Suprapubic skin (tissue), 4 donors: ENCODE measurements at regions not wholly inside any gene's neighbourhood (a gene's known extent, or its start where the extent isn't known, plus 50 kb on each side); places are given as distances from the start of the nearest gene placed in this dataset.

ENCODE experiments used
- DNase-seq, 2 donors: peaks; one replicate each; pipeline ENCODE4 v3.0.0-alpha.2; 2019; ENCODE audit warnings: low spot score in 2 of 2
- H3K27ac ChIP-seq: fragments of 200-600 bp; sonication (generic); one replicate; pipeline ENCODE4 v1.5.1; 2019
- H3K27me3 ChIP-seq: fragments of 200-600 bp; sonication (generic); one replicate; pipeline ENCODE4 v1.5.1; 2019
- H3K36me3 ChIP-seq: fragments of 200-600 bp; sonication (generic); one replicate; pipeline ENCODE4 v1.5.1; 2019
- H3K4me1 ChIP-seq: fragments of 200-600 bp; sonication (generic); one replicate; pipeline ENCODE4 v1.5.1; 2019
- H3K4me3 ChIP-seq: fragments of 200-600 bp; sonication (generic); one replicate; pipeline ENCODE4 v1.5.1; 2019; ENCODE audit warnings: mild to moderate bottlenecking
- H3K9me3 ChIP-seq: fragments of 200-600 bp; sonication (generic); one replicate; pipeline ENCODE4 v1.5.1; 2019
- CTCF ChIP-seq, 2 donors: fragments of 200-600 bp in 1 of 2; fragments of 450-650 bp in 1 of 2; sonication (generic) in 1 of 2; IDR thresholded peaks; one replicate each; pipeline ENCODE4 v1.5.1; 2016 to 2019; ENCODE audit warnings: antibody characterized with exemption in 2 of 2, mild to moderate bottlenecking in 1 of 2, moderate library complexity in 1 of 2
- EP300 ChIP-seq: sonication (generic); formaldehyde crosslinking; IDR thresholded peaks from one replicate; pipeline ENCODE4 v1.6.1; 2017; ENCODE audit warnings: antibody characterized with exemption
- POLR2A ChIP-seq, 2 donors: fragments of 450-650 bp; IDR thresholded peaks; one replicate each; pipeline ENCODE4 v1.6.1; 2017; ENCODE audit warnings: antibody characterized with exemption in 2 of 2, mild to moderate bottlenecking in 2 of 2, moderate library complexity in 2 of 2
- POLR2AphosphoS5 ChIP-seq, 3 donors: sonication (generic); formaldehyde crosslinking; IDR thresholded peaks; one replicate each; pipeline ENCODE4 v1.6.1; 2017; ENCODE audit warnings: antibody characterized with exemption in 3 of 3
- WGBS: methylation state at CpG from one replicate; pipeline ENCODE4 v1.1.5; 2018; 5-methylcytosine and 5-hydroxymethylcytosine counted together

DNA sequence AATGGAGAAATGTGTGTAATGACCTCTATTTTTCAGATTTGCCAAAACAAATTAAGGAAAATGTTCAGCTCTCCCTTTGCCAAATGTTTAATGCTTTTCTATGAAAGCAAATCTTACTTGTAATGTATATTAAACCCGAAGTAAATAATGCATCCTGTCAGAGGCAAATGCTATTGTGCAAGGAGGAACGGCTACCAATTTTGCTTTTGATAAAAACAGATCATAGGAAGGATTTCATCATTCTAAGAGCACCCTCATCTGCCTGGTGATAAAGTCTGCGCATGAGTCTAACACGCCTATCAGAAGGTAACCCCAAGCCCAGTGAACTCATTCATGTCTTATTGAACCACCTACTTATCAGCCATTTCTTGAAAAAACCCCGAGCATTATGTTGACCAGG, 412.4 kb upstream of the MKI67 start:
- Histone ChIP-seq H3K27ac (no peak overlapping the region), H3K4me3 (no peak overlapping the region), H3K36me3 (no peaks in the 10 kb centered on the region), H3K9me3 (no peaks in the 10 kb centered on the region), H3K4me1 (peaks cover 9% of the 10 kb centered on the region), H3K27me3 (peaks cover 70% of the 10 kb centered on the region)
- DNase-seq = no peak
- TF ChIP-seq POLR2A (IDR thresholded peaks at IDR 0.05) = no peak
- TF ChIP-seq POLR2AphosphoS5 (IDR thresholded peaks at IDR 0.05) = no peak
- no peak for TF ChIP-seq EP300
- TF ChIP-seq CTCF (IDR thresholded peaks at IDR 0.05) = no peak
- 74% methylated on average over 5 of the region's 5 CpGs for WGBS

GRCh38 chr10:128539510-128540127, 413.4 kb upstream of the MKI67 start:
- Histone ChIP-seq H3K27me3 (peaks cover 63% of the 10 kb centered on the region), H3K4me3 (no peak overlapping the region), H3K27ac (no peak overlapping the region), H3K4me1 (peaks cover 9% of the 10 kb centered on the region), H3K36me3 (no peaks in the 10 kb centered on the region), H3K9me3 (no peaks in the 10 kb centered on the region)
- WGBS = 72% methylated on average over 10 of the region's 10 CpGs
- TF ChIP-seq POLR2AphosphoS5 (IDR thresholded peaks at IDR 0.05) (no peak), CTCF (IDR thresholded peaks at IDR 0.05) (no peak), POLR2A (IDR thresholded peaks at IDR 0.05) (no peak), EP300 (no peak)
- DNase-seq = peak in 1 of 2 donors; percentile 13

GRCh38 chr10:128540128-128540762, 414.0 kb upstream of the MKI67 start:
- Histone ChIP-seq H3K36me3 (no peaks in the 10 kb centered on the region), H3K4me3 (no peak overlapping the region), H3K27ac (no peak overlapping the region), H3K9me3 (no peaks in the 10 kb centered on the region), H3K27me3 (peaks cover 62% of the 10 kb centered on the region), H3K4me1 (peaks cover 9% of the 10 kb centered on the region)
- WGBS = 36% methylated on average over 30 of the region's 38 CpGs
- TF ChIP-seq POLR2AphosphoS5 (IDR thresholded peaks at IDR 0.05) = no peak
- peak in 1 of 2 donors; percentile 52 for DNase-seq

- TF ChIP-seq CTCF (IDR thresholded peaks at IDR 0.05) = peak in 1 of 2 donors; percentile 5
- no peak for TF ChIP-seq EP300
- no peak for TF ChIP-seq POLR2AphosphoS5 (IDR thresholded peaks at IDR 0.05)
- no peak for TF ChIP-seq POLR2A (IDR thresholded peaks at IDR 0.05)
- Histone ChIP-seq H3K9me3 (no peaks in the 10 kb centered on the region), H3K4me1 (peaks cover 9% of the 10 kb centered on the region), H3K27me3 (peaks cover 55% of the 10 kb centered on the region), H3K27ac (no peak overlapping the region), H3K36me3 (no peaks in the 10 kb centered on the region), H3K4me3 (peak overlapping the region; percentile 14)
- 8% methylated on average over 46 of the region's 46 CpGs for WGBS
- DNase-seq = peak in 1 of 2 donors; percentile 75
Measured at GRCh38 chr10:128540781-128541761, 414.8 kb upstream of the MKI67 start.

DNA sequence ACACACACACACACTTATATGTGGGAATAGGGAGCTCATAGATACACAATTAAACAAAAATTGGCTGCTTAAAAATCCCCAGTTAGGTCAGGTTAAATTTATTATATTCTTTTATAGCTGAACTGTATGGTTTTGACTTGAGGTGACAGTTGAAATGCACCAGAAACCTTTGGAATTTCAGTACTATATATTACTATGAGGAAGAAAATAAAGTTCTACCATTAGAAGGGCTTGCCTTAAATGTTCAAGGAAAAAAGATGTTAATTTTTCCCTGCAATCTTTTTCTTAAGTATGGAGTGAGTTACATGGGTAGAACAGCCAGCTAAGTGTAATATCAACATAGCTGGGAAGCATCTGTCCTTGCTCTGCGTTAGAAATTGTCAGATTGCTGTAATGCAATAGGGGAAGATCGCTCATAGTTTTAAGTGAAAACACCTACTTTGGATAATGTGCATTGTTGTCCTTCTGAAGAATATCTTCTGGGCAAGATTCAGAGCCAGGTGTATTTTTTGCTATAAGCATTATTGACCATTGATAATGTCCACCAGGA, 415.8 kb upstream of the MKI67 start:
- H3K36me3 ChIP-seq = no peaks in the 10 kb centered on the region
- no peaks in the 10 kb centered on the region for H3K9me3 ChIP-seq
- DNase-seq = no peak
- TF ChIP-seq EP300 = no peak
- peaks cover 50% of the 10 kb centered on the region for H3K27me3 ChIP-seq
- no peak overlapping the region for H3K27ac ChIP-seq
- peaks cover 9% of the 10 kb centered on the region for H3K4me1 ChIP-seq
- WGBS = 83% methylated on average over 2 of the region's 2 CpGs
- H3K4me3 ChIP-seq = no peak overlapping the region
